22Rv1 (cell line): ENCODE measurements at regions not wholly inside any gene's neighbourhood (a gene's known extent, or its start where the extent isn't known, plus 50 kb on each side); places are given as distances from the start of the nearest gene placed in this dataset.

ENCODE experiments used
- CTCF ChIP-seq: fragments of 450-650 bp; IDR thresholded peaks from 2 replicates; pipeline ENCODE4 v1.5.1; 2017; ENCODE audit warnings: mild to moderate bottlenecking
- ZFX ChIP-seq: fragments of 450-650 bp; IDR thresholded peaks from 2 replicates; pipeline ENCODE4 v1.6.1; 2017; ENCODE audit warnings: antibody characterized with exemption, borderline replicate concordance

GRCh38 chr1:168907053-168907452 is 178.0 kb upstream of the DPT start:
- no peak for TF ChIP-seq CTCF
- TF ChIP-seq ZFX, result no peak
